ENCODE measurements at regions not wholly inside any gene's neighbourhood (a gene's known extent, or its start where the extent isn't known, plus 50 kb on each side); places are given as distances from the start of the nearest gene placed in this dataset.

DNA sequence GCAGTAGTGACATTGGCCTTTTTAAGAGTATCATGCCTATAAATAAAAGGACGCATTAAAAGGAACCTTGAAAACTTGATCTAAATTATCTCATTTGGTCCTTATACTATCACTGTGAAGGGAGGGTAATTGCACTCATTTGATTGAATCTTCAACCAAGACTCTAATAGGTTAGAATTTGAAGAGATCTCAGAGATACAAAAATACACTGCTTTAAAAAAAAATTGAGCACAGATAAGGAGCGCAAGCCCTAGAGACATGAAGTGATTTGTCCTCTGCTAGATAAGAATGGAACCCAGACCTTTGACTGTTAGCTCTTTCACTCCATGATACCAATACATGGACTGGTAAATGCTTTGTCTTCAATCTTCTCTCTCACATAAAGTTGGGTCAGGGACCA, 58.2 kb upstream of the RXFP2 start:
- Histone ChIP-seq H2BK20ac (ENCODE audit: low read length) (no peak overlapping the region), H2BK12ac (ENCODE audit: low read depth, low read length) (no peak overlapping the region), H3K36me3 (ENCODE audit: control insufficient read depth in 2 of 4, insufficient read depth in 4 of 4, low read length in 3 of 4) (no peaks in the 10 kb centered on the region), H3K9me3 (ENCODE audit: insufficient read depth in 2 of 2, low read depth in 1 of 2, low read length in 1 of 2) (no peaks in the 10 kb centered on the region), H3K23me2 (ENCODE audit: low read depth, low read length) (no peaks in the 10 kb centered on the region), H4K8ac (ENCODE audit: extremely low read depth, insufficient read depth, low read length) (no peak overlapping the region), H3K14ac (ENCODE audit: insufficient read length) (no peak overlapping the region), H3K27me3 (replicated peaks in 1 of 4; ENCODE audit: control insufficient read depth in 3 of 4, extremely low read depth in 1 of 4, insufficient read depth in 3 of 4, low read length in 3 of 4) (no peaks in the 10 kb centered on the region), H3K4me1 (replicated peaks in 1 of 4; ENCODE audit: control insufficient read depth in 3 of 4, insufficient read depth in 4 of 4, low read length in 3 of 4) (peaks cover 0 to 3% (median 0%) of the 10 kb centered on the region in 4 experiments; a peak in 4 of 7 replicates), H3K23ac (ENCODE audit: insufficient read length) (no peak overlapping the region), H2AFZ (ENCODE audit: low read length) (no peak overlapping the region), H4K20me1 (replicated peaks in 1 of 2; ENCODE audit: control insufficient read depth in 1 of 2, insufficient read depth in 2 of 2, low read length in 2 of 2) (no peaks in the 10 kb centered on the region), H2BK15ac (ENCODE audit: low read length) (no peak overlapping the region), H3K4ac (replicated peaks; ENCODE audit: insufficient read length, low read depth, low read length) (no peak overlapping the region), H3K79me2 (ENCODE audit: control insufficient read depth in 1 of 2, insufficient read depth in 2 of 2, low read length in 2 of 2) (no peaks in the 10 kb centered on the region), H3K18ac (ENCODE audit: extremely low read depth, low read length) (no peak overlapping the region), H4K91ac (replicated peaks; ENCODE audit: insufficient read length, low read length) (no peak overlapping the region), H4K5ac (ENCODE audit: insufficient read length, low read depth, low read length) (no peak overlapping the region), H3K56ac (replicated peaks; ENCODE audit: insufficient read length, low read depth, low read length) (no peak overlapping the region), H3K4me3 (ENCODE audit: extremely low read depth in 1 of 4, insufficient read depth in 2 of 4, low read depth in 3 of 4, low read length in 4 of 4) (no peak overlapping the region), H2AK5ac (ENCODE audit: low read depth, low read length) (no peak overlapping the region), H3K9ac (replicated peaks in 1 of 4; ENCODE audit: extremely low read depth in 1 of 4, low read depth in 3 of 4, low read length in 3 of 4) (no peak overlapping the region), H3K4me2 (ENCODE audit: insufficient read depth in 1 of 2, low read depth in 2 of 2, low read length in 2 of 2) (no peak overlapping the region), H3K79me1 (ENCODE audit: low read depth, low read length) (no peaks in the 10 kb centered on the region), H3K27ac (ENCODE audit: low read depth, low read length) (no peak overlapping the region), H2BK5ac (ENCODE audit: low read depth, low read length) (no peak overlapping the region), H2BK120ac (replicated peaks; ENCODE audit: low read depth, low read length) (no peak overlapping the region)
- DNase-seq (ENCODE audit: low read depth in 1 of 2, low spot score in 2 of 2): no peak
- 100% methylated on average over 2 of the region's 2 CpGs; no CpG with 5 or more reads in 1 of the 2 experiments for WGBS, 2 experiments (ENCODE audit: extremely low coverage in 1 of 2, insufficient coverage in 1 of 2, insufficient read length in 1 of 2, insufficient replicate concordance in 2 of 2, low coverage in 1 of 2, low lambda C conversion rate in 2 of 2, missing lambda C conversion rate in 1 of 2)
- FAIRE-seq: no peak
- ChIA-PET CTCF (ENCODE audit: partially characterized antibody) (no interaction called here), POLR2A (ENCODE audit: partially characterized antibody) (no interaction called here)
- no peak for TF ChIP-seq KDM1A (IDR thresholded peaks at IDR 0.05; ENCODE audit: borderline replicate concordance, low read length)
- no peak for TF ChIP-seq POLR2AphosphoS5 (IDR thresholded peaks at IDR 0.05; ENCODE audit: low read depth, low read length)
- no peak for TF ChIP-seq HDAC6 (IDR thresholded peaks at IDR 0.05; ENCODE audit: low read depth, low read length)
- TF ChIP-seq RBBP5 (IDR thresholded peaks at IDR 0.05; ENCODE audit: borderline replicate concordance, low read depth, low read length): no peak
- TF ChIP-seq POLR2A (IDR thresholded peaks at IDR 0.05; ENCODE audit: control extremely low read depth in 1 of 2, low read depth in 2 of 2, low read length in 2 of 2): no peak
- TF ChIP-seq KDM4A (IDR thresholded peaks at IDR 0.05; ENCODE audit: low read depth, low read length, severe bottlenecking): no peak
- no peak for TF ChIP-seq SIRT6 (IDR thresholded peaks at IDR 0.05; ENCODE audit: low read length)
- no peak for TF ChIP-seq JUND (IDR thresholded peaks at IDR 0.05; ENCODE audit: low read length)
- TF ChIP-seq, protein P1, sequence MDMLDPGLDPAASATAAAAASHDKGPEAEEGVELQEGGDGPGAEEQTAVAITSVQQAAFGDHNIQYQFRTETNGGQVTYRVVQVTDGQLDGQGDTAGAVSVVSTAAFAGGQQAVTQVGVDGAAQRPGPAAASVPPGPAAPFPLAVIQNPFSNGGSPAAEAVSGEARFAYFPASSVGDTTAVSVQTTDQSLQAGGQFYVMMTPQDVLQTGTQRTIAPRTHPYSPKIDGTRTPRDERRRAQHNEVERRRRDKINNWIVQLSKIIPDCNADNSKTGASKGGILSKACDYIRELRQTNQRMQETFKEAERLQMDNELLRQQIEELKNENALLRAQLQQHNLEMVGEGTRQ (IDR thresholded peaks at IDR 0.05; ENCODE audit: low read length): no peak
- TF ChIP-seq TBP (IDR thresholded peaks at IDR 0.05; ENCODE audit: low read depth, low read length): no peak
- TF ChIP-seq SAP30 (IDR thresholded peaks at IDR 0.05; ENCODE audit: insufficient read depth, insufficient replicate concordance, low read length): no peak
- TF ChIP-seq RAD21 (IDR thresholded peaks at IDR 0.05 in 1 of 2, conservative IDR thresholded peaks at IDR 0.05 in 1 of 2; ENCODE audit: low read depth in 2 of 2, low read length in 2 of 2): no peak
